ENCODE measurements at regions not wholly inside any gene's neighbourhood (a gene's known extent, or its start where the extent isn't known, plus 50 kb on each side); places are given as distances from the start of the nearest gene placed in this dataset.
"Not testable (repeated sequence)": the region's sequence is repeated elsewhere in the genome, so short reads cannot be mapped to it uniquely, and the experiment has no call there.

DNA sequence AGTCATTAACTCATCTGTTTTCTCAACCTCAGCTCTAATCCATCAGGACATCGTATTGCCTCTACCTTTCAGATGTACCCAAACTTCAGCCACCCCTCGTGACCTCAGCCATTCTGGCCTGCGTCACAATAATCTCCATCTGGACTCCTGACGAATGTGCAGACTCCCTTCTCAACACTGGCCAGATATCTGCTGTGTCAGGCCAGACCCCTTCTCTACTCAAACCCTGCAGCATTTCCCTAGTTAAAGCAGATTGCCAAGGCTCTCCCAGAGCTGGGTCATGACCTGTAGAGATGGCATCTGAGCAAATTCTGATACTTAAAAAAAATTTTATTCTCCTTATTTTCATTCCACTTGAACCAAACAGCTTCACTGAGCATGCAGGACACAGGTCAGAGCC lies 69.5 kb upstream of the TMEM18 start:
- TF ChIP-seq POLR2A (IDR thresholded peaks at IDR 0.05; ENCODE audit: low read depth, low read length) = no peak
- no peak for DNase-seq (ENCODE audit: insufficient read length, low spot score)
- FAIRE-seq = no peak

DNA sequence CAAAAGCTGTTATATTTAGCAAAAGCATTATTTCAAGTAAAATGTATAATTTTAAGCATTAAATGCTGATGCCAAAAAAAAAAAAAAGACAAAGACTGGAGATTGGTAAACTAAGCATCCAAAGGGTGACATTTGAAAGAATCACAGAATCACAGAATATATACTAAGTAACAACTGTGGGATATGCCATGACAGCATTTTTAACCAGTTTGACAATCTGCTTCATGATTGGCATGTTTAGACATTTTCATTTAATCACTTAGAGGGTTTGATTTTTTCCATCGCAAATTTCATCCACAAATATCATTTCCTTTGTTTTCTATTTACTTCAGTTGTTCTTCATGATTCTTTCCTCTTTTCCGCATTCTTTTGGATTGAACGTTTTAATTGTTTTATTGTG lies 66.9 kb upstream of the TMEM18 start:
- no peak for TF ChIP-seq POLR2A (IDR thresholded peaks at IDR 0.05; ENCODE audit: low read depth, low read length)
- DNase-seq (ENCODE audit: insufficient read length, low spot score) (no peak), FAIRE-seq (no peak)

DNA sequence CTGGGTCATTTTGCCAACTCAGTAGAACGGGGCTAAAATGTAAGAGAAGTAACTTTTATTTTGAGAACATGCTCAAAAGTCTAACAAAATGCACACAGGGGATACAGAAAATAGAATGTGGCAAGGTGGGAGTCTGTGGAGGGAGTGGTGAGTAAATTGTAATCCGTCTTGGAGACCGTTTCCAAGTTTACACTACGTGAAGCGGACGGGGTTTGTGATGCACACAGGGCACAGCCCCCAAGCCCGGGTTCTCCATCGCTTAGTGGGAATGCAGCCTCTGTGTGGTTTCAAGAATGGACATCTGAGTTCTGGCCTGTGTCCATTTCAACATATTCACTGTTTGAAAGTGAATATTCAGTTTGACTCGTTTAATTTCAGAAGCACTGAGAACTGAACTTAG lies 65.0 kb upstream of the TMEM18 start:
- no peak for TF ChIP-seq POLR2A (IDR thresholded peaks at IDR 0.05; ENCODE audit: low read depth, low read length)
- DNase-seq (ENCODE audit: insufficient read length, low spot score) = no peak
- FAIRE-seq = no peak

DNA sequence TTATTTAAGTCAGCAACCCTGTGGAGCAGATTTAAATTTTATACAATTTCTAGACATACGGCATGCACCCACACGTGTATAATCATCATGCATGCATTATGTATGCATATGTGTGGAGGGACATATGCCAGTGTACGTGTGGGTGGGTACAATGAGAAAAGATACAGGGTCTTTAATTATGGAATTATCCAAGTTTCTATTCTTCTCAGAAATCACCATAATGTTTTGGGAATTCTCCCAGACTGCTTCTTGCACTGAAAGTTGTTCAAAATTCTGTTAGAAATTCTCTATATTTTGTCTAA lies 63.9 kb upstream of the TMEM18 start:
- TF ChIP-seq POLR2A (IDR thresholded peaks at IDR 0.05; ENCODE audit: low read depth, low read length) = no peak
- DNase-seq (ENCODE audit: insufficient read length, low spot score) = no peak
- FAIRE-seq = no peak

DNA sequence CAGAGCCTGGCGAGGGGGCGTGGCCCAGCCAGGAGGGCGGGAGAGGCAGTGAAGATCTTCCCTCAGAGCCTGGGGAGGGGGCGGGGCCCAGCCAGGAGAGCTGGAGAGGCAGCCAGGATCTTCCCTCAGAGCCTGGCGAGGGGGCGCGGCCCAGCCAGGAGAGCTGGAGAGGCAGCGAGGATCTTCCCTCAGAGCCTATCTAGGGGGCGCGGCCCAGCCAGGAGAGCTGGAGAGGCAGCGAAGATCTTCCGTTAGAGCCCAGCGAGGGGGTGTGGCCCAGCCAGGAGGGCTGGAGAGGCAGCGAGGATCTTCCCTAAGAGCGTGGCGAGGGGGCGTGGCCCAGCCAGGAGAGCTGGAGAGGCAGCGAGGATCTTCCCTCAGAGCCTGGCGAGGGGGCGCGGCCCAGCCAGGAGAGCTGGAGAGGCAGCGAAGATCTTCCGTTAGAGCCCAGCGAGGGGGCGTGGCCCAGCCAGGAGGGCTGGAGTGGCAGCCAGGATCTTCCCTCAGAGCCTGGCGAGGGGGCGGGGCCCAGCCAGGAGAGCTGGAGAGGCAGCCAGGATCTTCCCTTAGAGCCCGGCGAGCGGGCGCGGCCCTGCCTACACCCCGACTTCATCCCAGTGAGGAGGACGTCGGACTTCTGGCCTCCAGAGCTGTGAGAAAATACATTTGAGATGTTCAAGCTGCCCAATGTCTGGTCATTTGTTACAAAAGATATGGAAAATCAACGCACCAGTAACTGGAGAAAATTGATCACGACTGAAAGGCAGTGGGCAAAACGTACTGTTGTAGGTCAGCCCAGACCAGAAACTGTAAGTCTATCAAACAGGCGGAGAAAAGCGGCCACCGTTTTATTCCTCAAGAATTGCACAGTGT lies 63.4 kb upstream of the TMEM18 start:
- TF ChIP-seq POLR2A (IDR thresholded peaks at IDR 0.05; ENCODE audit: low read depth, low read length) = peak; percentile 7; the same call in 1 of the 2 replicates
- DNase-seq (ENCODE audit: insufficient read length, low spot score) (peak; percentile 55), FAIRE-seq (peak; percentile 99)

DNA sequence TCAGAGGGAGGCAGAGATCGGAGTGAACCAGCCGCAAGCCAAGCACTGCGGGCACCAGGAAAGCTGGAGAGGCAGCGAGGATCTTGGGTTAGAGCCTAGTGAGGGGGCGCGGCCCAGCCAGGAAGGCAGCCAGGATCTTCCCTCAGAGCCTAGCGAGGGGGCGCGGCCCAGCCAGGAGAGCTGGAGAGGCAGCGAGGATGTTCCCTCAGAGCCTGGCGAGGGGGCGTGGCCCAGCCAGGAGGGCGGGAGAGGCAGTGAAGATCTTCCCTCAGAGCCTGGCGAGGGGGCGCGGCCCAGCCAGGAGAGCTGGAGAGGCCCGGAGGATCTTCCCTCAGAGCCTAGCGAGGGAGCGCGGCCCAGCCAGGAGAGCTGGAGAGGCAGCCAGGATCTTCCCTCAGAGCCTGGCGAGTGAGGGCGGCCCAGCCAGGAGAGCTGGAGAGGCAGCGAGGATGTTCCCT lies 62.7 kb upstream of the TMEM18 start:
- DNase-seq (ENCODE audit: insufficient read length, low spot score) = peak; percentile 26
- not testable (repeated sequence) for FAIRE-seq

DNA sequence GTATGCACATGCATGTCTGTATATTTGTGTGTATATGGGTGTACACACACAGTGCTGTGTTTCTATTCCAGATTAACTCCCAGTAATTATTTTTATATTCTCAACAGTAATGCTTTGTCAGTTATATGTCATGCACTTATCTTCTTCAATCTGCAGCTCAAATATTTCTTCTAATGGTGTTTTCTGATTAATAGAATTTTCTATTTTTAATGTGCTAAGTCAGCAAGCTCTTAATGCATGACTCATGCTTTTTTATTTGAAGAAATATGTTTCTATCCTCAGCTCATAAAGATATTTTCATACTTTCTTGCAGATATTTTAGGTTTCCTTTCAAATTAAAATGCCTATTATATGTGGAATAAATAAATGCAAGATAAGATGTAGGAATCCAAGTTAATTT lies 59.7 kb upstream of the TMEM18 start:
- TF ChIP-seq POLR2A (IDR thresholded peaks at IDR 0.05; ENCODE audit: low read depth, low read length) = no peak
- DNase-seq (ENCODE audit: insufficient read length, low spot score) = no peak
- no peak for FAIRE-seq

More for the DNA sequence above, 62.7 kb upstream of the TMEM18 start:
- TF ChIP-seq POLR2A (IDR thresholded peaks at IDR 0.05; ENCODE audit: low read depth, low read length) = peak; percentile 35; the same call in 1 of the 2 replicates

DNA sequence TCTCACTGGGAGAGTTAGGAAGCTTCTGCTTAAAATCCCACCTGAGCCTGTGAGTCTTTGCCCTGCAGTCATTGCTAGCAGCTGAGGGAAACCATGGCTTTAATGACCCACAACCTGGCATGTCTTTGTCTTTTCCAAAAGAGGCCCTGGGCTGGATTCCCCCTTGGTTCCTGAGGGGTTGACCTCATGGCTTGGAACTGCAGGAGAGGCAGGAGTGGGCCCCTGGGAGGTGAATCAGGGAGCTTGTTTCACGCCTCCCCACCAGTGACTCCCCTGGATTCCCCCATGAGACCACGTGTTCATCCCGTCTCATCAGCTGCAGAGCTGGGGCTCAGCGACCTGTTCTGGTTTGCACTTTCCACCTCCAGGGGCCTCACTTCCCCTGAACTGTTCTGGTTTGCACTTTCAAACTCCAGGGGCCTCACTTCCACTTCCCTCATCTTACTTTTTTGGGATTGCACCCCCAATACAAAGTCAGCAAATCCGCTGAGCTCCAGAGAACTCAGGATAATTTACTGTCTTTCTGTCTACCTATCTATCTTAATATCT lies 58.5 kb upstream of the TMEM18 start:
- no peak for FAIRE-seq
- no peak for TF ChIP-seq POLR2A (IDR thresholded peaks at IDR 0.05; ENCODE audit: low read depth, low read length)
- no peak for DNase-seq (ENCODE audit: insufficient read length, low spot score)

DNA sequence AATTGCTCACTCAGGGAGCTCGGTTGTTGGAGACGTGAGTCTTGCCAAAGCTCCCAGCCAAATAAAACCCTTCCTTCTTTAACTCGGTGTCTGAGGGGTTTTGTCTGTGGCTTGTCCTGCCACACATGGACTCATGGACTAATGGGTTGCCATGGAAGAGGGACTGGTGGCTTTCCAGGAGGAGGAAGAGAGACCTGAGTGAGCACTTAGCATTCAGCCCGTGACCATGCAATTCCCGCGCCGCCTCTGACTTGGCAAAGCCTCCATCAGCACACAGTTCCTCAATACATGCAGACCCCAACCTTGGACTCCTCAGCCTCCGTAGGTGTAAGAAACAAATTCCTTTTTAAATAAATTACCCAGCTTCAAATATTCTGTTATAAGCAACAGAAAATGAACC lies 57.3 kb upstream of the TMEM18 start:
- no peak for DNase-seq (ENCODE audit: insufficient read length, low spot score)
- FAIRE-seq = no peak
- TF ChIP-seq POLR2A (IDR thresholded peaks at IDR 0.05; ENCODE audit: low read depth, low read length) = no peak

DNA sequence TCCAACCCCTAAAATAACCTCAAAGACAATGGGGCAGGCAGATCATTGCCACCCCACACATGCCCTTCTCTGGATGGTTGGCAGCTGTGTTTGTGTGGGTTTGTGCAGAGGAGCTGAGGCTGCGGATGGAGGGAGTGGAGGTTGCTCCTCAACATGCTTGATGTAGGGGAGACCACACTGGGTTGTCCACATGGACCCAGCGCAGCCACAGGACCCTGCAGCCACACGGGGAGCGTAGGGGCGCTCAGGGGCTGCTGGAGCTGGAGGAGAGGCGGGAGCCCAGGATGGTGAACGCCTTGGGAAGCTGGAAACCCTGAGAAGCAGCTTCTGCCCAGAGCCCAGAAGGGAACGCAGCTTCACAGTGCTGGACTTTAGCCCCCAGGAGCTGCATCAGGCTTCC lies 56.3 kb upstream of the TMEM18 start:
- no peak for TF ChIP-seq POLR2A (IDR thresholded peaks at IDR 0.05; ENCODE audit: low read depth, low read length)
- no peak for FAIRE-seq
- no peak for DNase-seq (ENCODE audit: insufficient read length, low spot score)

DNA sequence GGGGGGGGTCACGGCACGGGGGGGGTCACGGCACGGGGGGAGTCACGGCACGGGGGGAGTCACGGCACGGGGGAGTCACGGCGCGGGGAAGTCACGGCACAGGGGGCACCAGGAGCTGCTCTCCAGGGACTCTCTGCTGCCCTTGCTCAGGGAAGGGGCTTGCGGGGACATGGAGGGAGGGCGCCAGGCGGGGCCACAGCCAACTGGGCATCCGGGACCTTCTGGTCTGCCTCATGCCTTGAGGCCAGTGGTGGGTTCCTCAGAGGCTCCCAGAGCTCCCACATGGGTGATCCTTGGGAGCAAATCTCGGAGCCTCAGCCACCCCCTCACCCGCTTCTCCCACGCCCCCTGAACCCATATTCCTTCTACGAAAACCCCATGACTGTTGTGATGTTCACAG lies 55.8 kb upstream of the TMEM18 start:
- TF ChIP-seq POLR2A (IDR thresholded peaks at IDR 0.05; ENCODE audit: low read depth, low read length) = no peak
- FAIRE-seq = no peak

DNA sequence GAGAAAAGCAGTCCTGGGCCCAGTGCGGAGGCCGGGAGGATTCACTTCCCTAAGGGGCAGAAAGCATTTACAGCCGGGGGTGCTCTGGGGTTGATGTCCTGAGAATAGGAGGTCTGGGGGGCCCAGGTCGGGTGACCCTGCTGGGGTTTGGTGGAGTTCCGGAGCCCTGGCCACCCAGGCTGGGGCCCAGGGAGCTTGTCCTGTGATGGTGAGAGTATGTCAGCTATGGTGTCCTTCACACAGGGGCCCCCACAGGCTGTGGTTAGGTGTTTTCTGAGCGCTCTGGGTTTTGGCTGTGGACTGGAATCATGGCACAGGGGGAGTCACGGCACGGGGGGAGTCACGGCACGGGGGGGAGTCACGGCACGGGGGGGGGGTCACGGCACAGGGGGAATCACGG lies 54.5 kb upstream of the TMEM18 start:
- DNase-seq (ENCODE audit: insufficient read length, low spot score) (no peak), FAIRE-seq (no peak)
- TF ChIP-seq POLR2A (IDR thresholded peaks at IDR 0.05; ENCODE audit: low read depth, low read length) = no peak

More for the DNA sequence above, 55.8 kb upstream of the TMEM18 start:
- DNase-seq (ENCODE audit: insufficient read length, low spot score) = no peak

DNA sequence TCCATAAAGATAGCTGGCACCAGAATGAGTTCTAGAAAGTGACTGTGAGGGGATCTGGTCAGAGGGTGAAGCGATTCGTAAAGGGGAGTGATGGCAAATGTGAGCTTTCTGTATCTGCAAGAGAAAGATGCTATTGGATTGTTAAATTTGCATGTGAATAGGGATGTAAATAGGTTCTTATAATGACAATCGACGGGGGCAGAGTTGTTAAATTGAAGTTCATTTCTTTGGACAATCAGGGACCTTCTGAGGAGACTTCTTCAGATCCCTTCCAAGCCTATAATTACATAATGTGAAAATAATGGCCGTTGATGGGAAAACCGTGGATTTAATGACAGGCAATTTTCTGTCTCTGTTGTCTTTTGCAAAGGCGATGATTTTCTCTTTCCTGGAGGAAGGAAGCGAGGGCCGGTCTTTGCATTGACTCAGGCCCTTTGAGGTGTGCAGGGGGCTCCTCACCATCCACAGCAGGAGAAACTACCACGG lies 52.2 kb upstream of the TMEM18 start:
- DNase-seq (ENCODE audit: insufficient read length, low spot score) = no peak
- TF ChIP-seq POLR2A (IDR thresholded peaks at IDR 0.05; ENCODE audit: low read depth, low read length) = no peak

DNA sequence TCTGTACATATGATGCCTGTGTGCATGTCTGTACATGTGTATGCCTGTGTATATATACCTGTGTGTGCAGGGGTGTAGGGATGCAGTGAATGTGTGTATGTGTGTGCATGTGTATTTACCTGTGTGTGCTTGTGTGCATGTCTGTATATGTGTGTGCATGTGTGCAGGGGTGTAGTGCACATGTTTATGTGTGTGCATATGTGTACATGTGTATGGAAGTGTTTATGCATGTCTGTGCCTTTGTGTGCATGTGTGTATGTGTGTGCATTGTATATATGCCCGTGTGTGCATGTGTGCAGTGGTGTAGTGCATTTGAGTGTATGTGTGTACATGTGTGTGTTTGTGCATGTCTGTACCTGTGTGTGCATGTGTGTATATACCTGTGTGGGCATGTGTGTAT lies 51.0 kb upstream of the TMEM18 start:
- no peak for FAIRE-seq
- no peak for DNase-seq (ENCODE audit: insufficient read length, low spot score)
- no peak for TF ChIP-seq POLR2A (IDR thresholded peaks at IDR 0.05; ENCODE audit: low read depth, low read length)

More for the DNA sequence above, 52.2 kb upstream of the TMEM18 start:
- FAIRE-seq = no peak

DNA sequence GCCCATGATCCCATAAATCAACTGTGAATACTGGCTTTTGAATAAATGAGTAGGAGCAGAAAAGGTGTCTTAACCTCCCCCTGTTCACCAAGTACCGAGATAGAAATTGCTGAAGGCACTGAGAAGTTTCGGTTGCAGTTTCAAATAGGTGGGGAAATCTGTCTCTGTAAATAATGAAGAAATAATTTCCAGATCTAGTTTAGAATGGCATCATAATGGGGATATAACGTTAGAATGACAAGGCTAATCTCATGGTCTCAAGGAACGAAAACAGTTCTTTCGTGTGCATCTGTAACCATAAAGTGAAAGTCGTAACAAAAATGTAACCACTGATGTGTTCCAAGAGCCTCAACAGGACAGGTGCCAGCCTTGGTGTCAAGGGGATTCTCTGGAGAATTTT lies 49.9 kb upstream of the TMEM18 start:
- DNase-seq (ENCODE audit: insufficient read length, low spot score) (no peak), FAIRE-seq (no peak)
- no peak for TF ChIP-seq POLR2A (IDR thresholded peaks at IDR 0.05; ENCODE audit: low read depth, low read length)

Data from H54 (cell line).